ENCODE measurements at regions not wholly inside any gene's neighbourhood (a gene's known extent, or its start where the extent isn't known, plus 50 kb on each side); places are given as distances from the start of the nearest gene placed in this dataset.

GRCh38 chr2:215636816-215637215, 200.9 kb upstream of the FN1 start:
- no peak overlapping the region for H3K27ac ChIP-seq (ENCODE audit: low read length in 2 of 2)
- Mint-ChIP-seq H3K27me3 (peaks cover 8% of the 10 kb centered on the region), H3K4me1 (no peaks in the 10 kb centered on the region), H3K27ac (no peak overlapping the region), H3K4me3 (no peak overlapping the region), H3K9me3 (ENCODE audit: insufficient read depth) (peaks cover 11% of the 10 kb centered on the region)
- no peak overlapping the region for H3K4me3 ChIP-seq (ENCODE audit: control extremely low read depth in 1 of 5, extremely low read depth in 1 of 5, insufficient read depth in 1 of 5, low read depth in 2 of 5, low read length in 4 of 5)
- 61% methylated on average over 3 of the region's 3 CpGs for WGBS (ENCODE audit: insufficient coverage)
- no peak for ATAC-seq (ENCODE audit: low read depth)
- ChIA-PET CTCF (no interaction called here), POLR2A (no interaction called here)
- no peak for DNase-seq
- H3K9ac ChIP-seq (ENCODE audit: low read length), result no peak overlapping the region
- H4K20me1 ChIP-seq (ENCODE audit: control insufficient read depth, insufficient read depth, low read length, poor library complexity, severe bottlenecking), result no peaks in the 10 kb centered on the region
- TF ChIP-seq EZH2 (IDR thresholded peaks at IDR 0.05; ENCODE audit: borderline replicate concordance, insufficient read depth, low read depth, low read length, poor library complexity, severe bottlenecking), result no peak
- no peak for TF ChIP-seq CTCF (IDR thresholded peaks at IDR 0.05)
- intact Hi-C loops (cut with micrococcal nuclease), result no loop called here
- no peaks in the 10 kb centered on the region for H3K27me3 ChIP-seq (replicated peaks in 1 of 4; ENCODE audit: control extremely low read depth in 1 of 4, control insufficient read depth in 3 of 4, insufficient read depth in 4 of 4, low read length in 3 of 4)
- H3K9me3 ChIP-seq (ENCODE audit: control extremely low read depth in 1 of 3, control insufficient read depth in 2 of 3, insufficient read depth in 1 of 3, low read length in 2 of 3), result peaks cover 5 to 8% (median 5%) of the 10 kb centered on the region in 3 donors
- no peaks in the 10 kb centered on the region for H3K4me1 ChIP-seq (ENCODE audit: control insufficient read depth in 2 of 2, insufficient read depth in 2 of 2, low read length in 2 of 2)
- no peaks in the 10 kb centered on the region for H3K79me2 ChIP-seq (ENCODE audit: control insufficient read depth, insufficient read depth, low read length)
- no peak overlapping the region for H2AFZ ChIP-seq (ENCODE audit: insufficient read depth, low read depth, low read length, poor library complexity, severe bottlenecking)
- no peak overlapping the region for H3K4me2 ChIP-seq (replicated peaks; ENCODE audit: low read depth, low read length, poor library complexity, severe bottlenecking)
- H3K36me3 ChIP-seq (replicated peaks in 1 of 2; ENCODE audit: control extremely low read depth in 1 of 2, control insufficient read depth in 1 of 2, extremely low read depth in 1 of 2, insufficient read depth in 2 of 2, low read length in 1 of 2), result no peaks in the 10 kb centered on the region

DNA sequence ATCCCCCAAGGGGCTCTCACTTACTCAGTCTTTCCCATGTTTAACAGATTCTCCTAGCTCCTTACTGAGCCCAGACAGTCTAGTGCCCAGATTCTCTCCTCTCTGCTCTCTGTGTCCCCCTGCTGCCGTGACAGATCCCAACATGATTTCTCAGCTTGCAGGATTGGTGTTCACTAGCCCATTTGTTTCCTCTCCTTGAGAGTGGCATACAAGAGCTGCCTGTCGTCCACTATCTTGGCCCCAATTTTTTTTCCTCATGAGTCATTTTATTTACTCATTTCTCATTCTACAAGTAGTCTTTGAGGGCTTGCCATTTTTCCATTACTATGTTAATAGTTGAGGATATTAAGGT, 199.9 kb upstream of the FN1 start:
- intact Hi-C loops (cut with micrococcal nuclease), result no loop called here
- Mint-ChIP-seq H3K27ac (no peak overlapping the region), H3K4me1 (no peaks in the 10 kb centered on the region), H3K9me3 (ENCODE audit: insufficient read depth) (peaks cover 14% of the 10 kb centered on the region), H3K4me3 (no peak overlapping the region), H3K27me3 (peaks cover 6% of the 10 kb centered on the region)
- Histone ChIP-seq H3K27ac (ENCODE audit: low read length in 2 of 2) (no peak overlapping the region), H3K4me2 (replicated peaks; ENCODE audit: low read depth, low read length, poor library complexity, severe bottlenecking) (no peak overlapping the region), H3K79me2 (ENCODE audit: control insufficient read depth, insufficient read depth, low read length) (no peaks in the 10 kb centered on the region), H3K9me3 (ENCODE audit: control extremely low read depth in 1 of 3, control insufficient read depth in 2 of 3, insufficient read depth in 1 of 3, low read length in 2 of 3) (peaks cover 5 to 8% (median 5%) of the 10 kb centered on the region in 3 donors), H3K4me1 (ENCODE audit: control insufficient read depth in 2 of 2, insufficient read depth in 2 of 2, low read length in 2 of 2) (no peaks in the 10 kb centered on the region), H3K27me3 (replicated peaks in 1 of 4; ENCODE audit: control extremely low read depth in 1 of 4, control insufficient read depth in 3 of 4, insufficient read depth in 4 of 4, low read length in 3 of 4) (no peaks in the 10 kb centered on the region), H3K9ac (ENCODE audit: low read length) (no peak overlapping the region), H4K20me1 (ENCODE audit: control insufficient read depth, insufficient read depth, low read length, poor library complexity, severe bottlenecking) (no peaks in the 10 kb centered on the region), H3K4me3 (ENCODE audit: control extremely low read depth in 1 of 5, extremely low read depth in 1 of 5, insufficient read depth in 1 of 5, low read depth in 2 of 5, low read length in 4 of 5) (no peak overlapping the region), H2AFZ (ENCODE audit: insufficient read depth, low read depth, low read length, poor library complexity, severe bottlenecking) (no peak overlapping the region), H3K36me3 (replicated peaks in 1 of 2; ENCODE audit: control extremely low read depth in 1 of 2, control insufficient read depth in 1 of 2, extremely low read depth in 1 of 2, insufficient read depth in 2 of 2, low read length in 1 of 2) (no peaks in the 10 kb centered on the region)
- TF ChIP-seq EZH2 (IDR thresholded peaks at IDR 0.05; ENCODE audit: borderline replicate concordance, insufficient read depth, low read depth, low read length, poor library complexity, severe bottlenecking), result no peak
- no peak for TF ChIP-seq CTCF (IDR thresholded peaks at IDR 0.05)
- ChIA-PET POLR2A (no interaction called here), CTCF (no interaction called here)
- DNase-seq (no peak), ATAC-seq (ENCODE audit: low read depth) (no peak)
- 78% methylated on average over 1 of the region's 2 CpGs for WGBS (ENCODE audit: insufficient coverage)
